ENCODE measurements at regions not wholly inside any gene's neighbourhood (a gene's known extent, or its start where the extent isn't known, plus 50 kb on each side); places are given as distances from the start of the nearest gene placed in this dataset.

GRCh38 chr2:236642125-236642524 lies 72.5 kb downstream of the ACKR3 start:
- no peak for TF ChIP-seq CTCF (IDR thresholded peaks at IDR 0.05; ENCODE audit: control extremely low read depth, extremely low read depth)
- Histone ChIP-seq H3K4me3 (no peak overlapping the region), H3K4me1 (ENCODE audit: control insufficient read depth in 5 of 5, insufficient read depth in 5 of 5, low read length in 5 of 5) (peaks cover 0 to 2% (median 0%) of the 10 kb centered on the region in 5 donors), H3K27me3 (ENCODE audit: control insufficient read depth in 3 of 3, insufficient read depth in 3 of 3, low read length in 2 of 3) (no peaks in the 10 kb centered on the region), H3K27ac (ENCODE audit: low read depth in 1 of 2, low read length in 1 of 2) (peak overlapping the region in 1 of 2 donors; percentile 53), H3K9ac (ENCODE audit: insufficient read depth in 1 of 2, low read length in 2 of 2) (no peak overlapping the region), H3K9me3 (ENCODE audit: control insufficient read depth in 4 of 4, insufficient read depth in 3 of 4, low read length in 3 of 4) (peaks cover 0 to 26% (median 0%) of the 10 kb centered on the region in 4 donors), H3K36me3 (ENCODE audit: control insufficient read depth in 4 of 4, insufficient read depth in 4 of 4, low read length in 4 of 4) (no peaks in the 10 kb centered on the region)
- DNase-seq (no peak), ATAC-seq (ENCODE audit: insufficient read depth, low FRiP score) (no peak)
- 68 to 88% methylated on average over 4 of the region's 4 CpGs for WGBS, 2 donors

- DNase-seq = peak; percentile 18 to 41 (median 28)
- Histone ChIP-seq H3K36me3 (ENCODE audit: control insufficient read depth in 4 of 4, insufficient read depth in 4 of 4, low read length in 4 of 4) (no peaks in the 10 kb centered on the region), H3K27me3 (ENCODE audit: control insufficient read depth in 3 of 3, insufficient read depth in 3 of 3, low read length in 2 of 3) (no peaks in the 10 kb centered on the region), H3K9ac (ENCODE audit: insufficient read depth in 1 of 2, low read length in 2 of 2) (no peak overlapping the region), H3K27ac (ENCODE audit: low read depth in 1 of 2, low read length in 1 of 2) (peak overlapping the region; percentile 71 to 82), H3K4me3 (no peak overlapping the region), H3K9me3 (ENCODE audit: control insufficient read depth in 4 of 4, insufficient read depth in 3 of 4, low read length in 3 of 4) (peaks cover 0 to 26% (median 0%) of the 10 kb centered on the region in 4 donors), H3K4me1 (ENCODE audit: control insufficient read depth in 5 of 5, insufficient read depth in 5 of 5, low read length in 5 of 5) (peaks cover 0 to 2% (median 0%) of the 10 kb centered on the region in 5 donors)
- no peak for TF ChIP-seq CTCF (IDR thresholded peaks at IDR 0.05; ENCODE audit: control extremely low read depth, extremely low read depth)
- WGBS, 2 donors = 46 to 57% methylated on average over 23 of the region's 23 CpGs
- peak; percentile 86 for ATAC-seq (ENCODE audit: insufficient read depth, low FRiP score)
Observed at GRCh38 chr2:236642584-236643291, 73.1 kb downstream of the ACKR3 start.

- DNase-seq (peak in 1 of 3 donors; percentile 0), ATAC-seq (ENCODE audit: insufficient read depth, low FRiP score) (no peak)
- Histone ChIP-seq H3K4me3 (no peak overlapping the region), H3K27ac (ENCODE audit: low read depth in 1 of 2, low read length in 1 of 2) (peak overlapping the region; percentile 49 to 82), H3K9me3 (ENCODE audit: control insufficient read depth in 4 of 4, insufficient read depth in 3 of 4, low read length in 3 of 4) (peaks cover 0 to 26% (median 0%) of the 10 kb centered on the region in 4 donors), H3K4me1 (ENCODE audit: control insufficient read depth in 5 of 5, insufficient read depth in 5 of 5, low read length in 5 of 5) (peaks cover 0 to 2% (median 0%) of the 10 kb centered on the region in 5 donors), H3K27me3 (ENCODE audit: control insufficient read depth in 3 of 3, insufficient read depth in 3 of 3, low read length in 2 of 3) (no peaks in the 10 kb centered on the region), H3K36me3 (ENCODE audit: control insufficient read depth in 4 of 4, insufficient read depth in 4 of 4, low read length in 4 of 4) (no peaks in the 10 kb centered on the region), H3K9ac (ENCODE audit: insufficient read depth in 1 of 2, low read length in 2 of 2) (no peak overlapping the region)
- WGBS, 2 donors = 91 to 93% methylated on average over 8 of the region's 8 CpGs
- no peak for TF ChIP-seq CTCF (IDR thresholded peaks at IDR 0.05; ENCODE audit: control extremely low read depth, extremely low read depth)
Observed at GRCh38 chr2:236643480-236643879, 73.9 kb downstream of the ACKR3 start.
